NCI-H2107 treated with DMSO at 0.1 percent for 48 hours (cell line): ENCODE measurements at regions not wholly inside any gene's neighbourhood (a gene's known extent, or its start where the extent isn't known, plus 50 kb on each side); places are given as distances from the start of the nearest gene placed in this dataset.
"Not testable (repeated sequence)": the region's sequence is repeated elsewhere in the genome, so short reads cannot be mapped to it uniquely, and the experiment has no call there.

ENCODE experiments used
- DNase-seq: peaks from one replicate; lab custom pipeline; 2025; ENCODE audit not compliant: unreplicated experiment; lab: John Stamatoyannopoulos, UW

- DNase-seq: no peak
Observed at GRCh38 chr15:25067725-25068309, 113.0 kb downstream of the SNRPN start.

DNA sequence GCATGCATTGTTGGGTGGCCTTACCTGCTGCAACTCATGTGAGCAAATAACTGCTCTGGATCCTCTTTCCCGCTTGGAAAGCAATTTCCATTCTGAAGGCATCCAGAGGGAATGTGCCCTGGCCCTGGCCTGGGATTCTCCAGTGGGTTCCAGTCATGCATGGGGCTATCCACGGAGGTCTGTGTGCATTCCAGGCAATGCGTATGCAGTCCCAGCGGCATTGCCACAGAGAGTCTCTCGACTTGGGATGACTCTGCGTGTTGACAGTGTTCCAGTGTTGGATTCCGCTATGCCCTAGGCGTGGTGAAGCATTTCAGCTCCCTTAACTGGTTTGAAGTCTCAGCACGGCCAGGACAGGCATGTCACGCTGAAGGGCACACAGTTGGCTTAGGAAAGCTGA lies 113.9 kb downstream of the SNRPN start:
- no peak for DNase-seq

GRCh38 chr15:25070353-25070963 lies 115.7 kb downstream of the SNRPN start:
- DNase-seq: no peak

DNA sequence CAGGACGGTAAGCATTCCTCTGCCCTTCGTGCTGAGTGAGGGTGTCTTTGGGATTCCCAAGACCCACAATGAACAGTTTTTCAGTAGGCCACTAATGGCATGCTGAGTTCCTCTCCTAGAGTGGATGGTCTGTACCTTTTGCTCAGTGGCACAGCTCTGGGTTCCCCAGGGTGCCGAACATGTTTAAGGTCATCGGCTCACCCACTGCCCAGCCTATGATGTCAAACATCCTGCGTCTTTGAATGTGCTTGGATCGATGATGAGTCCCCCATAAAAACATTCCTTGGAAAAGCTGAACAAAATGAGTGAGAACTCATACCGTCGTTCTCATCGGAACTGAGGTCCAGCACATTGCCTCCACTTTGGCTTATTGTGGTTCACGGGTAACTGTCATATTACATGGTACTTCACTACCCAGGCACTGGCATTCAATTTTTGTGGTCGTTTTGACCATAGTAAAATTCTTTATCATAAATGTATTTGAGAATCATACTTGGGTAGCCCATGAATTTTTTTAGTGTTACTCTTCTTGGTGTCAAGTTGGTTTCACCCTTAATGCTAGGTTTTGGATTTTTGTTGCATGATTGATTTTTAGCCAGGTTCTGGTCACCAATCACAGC lies 118.2 kb downstream of the SNRPN start:
- DNase-seq: no peak

GRCh38 chr15:25087137-25087536 lies 132.3 kb downstream of the SNRPN start:
- DNase-seq: no peak

DNA sequence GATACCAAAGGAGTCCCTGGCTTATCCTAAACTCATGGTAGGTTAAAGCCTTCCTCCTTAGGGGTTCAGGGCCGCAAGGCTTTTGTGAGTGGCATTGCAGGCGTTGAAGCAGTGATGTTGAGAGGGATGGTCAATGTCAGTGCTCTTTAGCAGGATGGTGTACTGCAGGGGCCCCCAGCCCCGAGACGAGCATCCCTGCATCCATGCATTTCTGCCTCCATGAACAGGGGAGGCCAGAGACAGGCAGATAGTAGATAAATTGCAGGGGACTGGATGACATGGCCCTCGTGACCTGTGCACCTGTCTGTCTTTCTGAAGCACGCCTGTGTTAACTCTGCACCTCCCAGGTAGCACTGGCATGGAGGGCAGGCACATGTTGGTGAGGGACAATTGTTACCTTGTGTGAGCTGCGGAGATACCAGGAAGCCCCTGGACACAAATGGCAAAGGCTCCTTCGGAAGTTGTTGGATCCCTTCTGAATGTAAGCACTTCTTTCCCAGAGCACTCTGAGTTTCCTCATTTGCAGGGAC lies 133.5 kb downstream of the SNRPN start:
- DNase-seq: no peak

GRCh38 chr15:25089577-25089976 lies 134.8 kb downstream of the SNRPN start:
- DNase-seq: no peak

DNA sequence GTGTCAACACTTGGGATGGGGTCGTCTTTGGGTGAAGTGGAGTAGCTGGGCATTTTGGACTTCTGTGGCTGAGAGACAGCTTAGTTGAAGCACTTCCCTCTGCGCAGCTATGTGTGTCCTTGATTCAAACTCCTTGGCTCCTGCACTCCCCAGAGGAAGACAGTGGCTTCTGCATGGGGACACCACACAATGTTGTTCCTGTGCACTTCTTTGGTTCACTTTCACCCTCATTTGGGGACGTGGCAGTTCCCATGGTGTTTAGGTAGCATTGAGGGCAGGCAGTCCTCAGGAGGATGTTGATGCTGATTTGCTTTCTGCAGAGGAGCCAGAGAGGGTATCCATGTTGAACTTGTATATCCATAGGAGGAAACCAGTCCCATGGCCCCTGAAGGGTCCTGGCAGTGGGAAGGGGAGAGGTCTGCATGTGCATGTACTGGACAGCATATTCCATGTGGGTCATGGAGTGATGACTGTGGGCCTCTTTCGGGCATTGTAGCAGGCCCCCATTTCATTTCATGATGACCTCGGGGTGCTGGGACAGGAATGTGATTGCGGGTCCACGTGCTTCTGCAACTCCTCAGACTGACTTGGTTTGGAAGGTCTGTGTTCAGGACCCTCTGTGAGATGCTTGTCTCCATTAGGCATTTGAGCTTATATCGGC lies 135.4 kb downstream of the SNRPN start:
- DNase-seq: no peak

GRCh38 chr15:25091421-25092158 lies 136.8 kb downstream of the SNRPN start:
- no peak for DNase-seq

DNA sequence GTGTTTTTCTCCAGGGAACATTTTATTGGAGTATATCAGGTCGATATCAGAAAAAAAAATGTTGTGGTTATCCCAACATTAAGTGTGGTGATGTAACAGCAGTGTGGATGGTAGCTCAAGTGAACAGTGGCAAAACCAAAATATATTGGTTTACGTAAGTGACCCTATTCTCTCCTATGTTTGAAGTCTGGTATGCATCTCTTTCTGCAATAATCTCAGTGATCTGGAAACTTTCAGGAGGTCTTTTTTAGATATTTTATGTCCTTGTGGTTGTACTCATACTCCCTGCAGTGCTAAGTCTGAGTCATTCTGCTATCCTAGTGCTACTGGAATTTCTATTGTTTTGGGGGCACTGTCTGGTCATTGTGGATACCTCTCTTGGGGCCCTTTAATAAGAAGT lies 137.9 kb downstream of the SNRPN start:
- no peak for DNase-seq

DNA sequence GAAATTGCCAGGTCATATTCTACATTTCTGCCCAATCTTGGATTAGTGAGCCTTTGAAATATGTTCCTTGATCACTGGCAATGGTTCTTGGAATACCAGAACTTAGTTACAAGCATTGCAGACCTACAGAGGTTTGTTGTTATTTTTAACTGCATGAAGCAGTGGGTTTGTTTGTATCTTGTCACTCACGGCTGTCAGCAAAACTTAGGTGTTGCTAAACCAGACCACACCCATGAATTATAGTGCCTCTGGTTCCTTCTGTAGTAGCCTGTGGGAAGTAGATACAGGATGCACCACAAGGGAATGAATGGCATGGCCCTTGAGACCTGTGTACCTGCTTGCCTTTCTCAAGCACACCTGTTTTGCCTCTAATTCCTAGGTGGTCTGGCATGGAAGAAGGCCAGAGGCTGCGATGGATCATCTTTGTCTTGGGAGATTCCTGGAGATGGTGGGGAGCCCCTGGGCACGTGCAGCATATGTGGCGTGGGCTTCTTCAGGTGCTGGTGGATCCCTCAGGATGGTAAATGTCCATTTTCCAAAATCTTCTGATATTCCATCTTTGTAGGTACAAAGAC lies 138.8 kb downstream of the SNRPN start:
- DNase-seq: no peak

GRCh38 chr15:25094066-25094465 lies 139.3 kb downstream of the SNRPN start:
- no peak for DNase-seq

DNA sequence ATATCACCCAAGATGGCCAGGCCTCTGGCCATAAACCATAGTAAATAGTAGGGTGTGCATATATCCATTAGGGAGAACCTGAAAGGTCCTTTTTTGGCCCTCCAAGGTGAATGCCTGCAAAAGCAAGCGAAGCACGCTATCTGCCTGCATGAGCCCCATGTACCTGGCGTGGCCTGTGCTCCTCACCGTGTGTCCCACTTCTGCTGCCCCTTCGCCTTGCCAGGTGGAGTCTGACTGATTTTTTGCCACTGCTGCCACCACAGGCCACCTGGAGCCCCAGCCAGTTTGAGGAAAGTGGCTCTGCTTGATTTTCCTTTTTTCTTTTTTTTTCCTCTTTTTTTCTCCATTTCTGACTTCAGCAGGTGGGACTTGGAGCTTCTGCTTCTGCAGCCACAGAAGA lies 139.7 kb downstream of the SNRPN start:
- DNase-seq: no peak

DNA sequence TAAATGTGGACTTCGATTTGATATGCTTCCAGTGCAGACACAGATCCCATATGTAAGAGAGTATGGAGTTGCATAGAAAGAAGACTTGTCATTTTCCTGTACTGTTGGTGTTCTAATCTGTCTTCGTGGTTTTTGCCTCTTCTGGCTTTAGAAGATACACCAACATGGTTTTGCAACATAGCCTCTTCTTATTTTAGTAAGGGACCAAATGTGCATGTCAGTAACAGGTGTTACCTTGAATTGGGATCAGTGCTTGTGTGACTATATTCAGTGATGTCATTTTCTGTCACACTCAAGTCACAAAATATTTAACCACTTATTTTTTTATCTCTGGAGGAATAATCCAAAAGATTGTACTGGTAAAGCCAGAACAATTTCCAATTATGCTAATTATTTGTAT lies 140.4 kb downstream of the SNRPN start:
- no peak for DNase-seq

DNA sequence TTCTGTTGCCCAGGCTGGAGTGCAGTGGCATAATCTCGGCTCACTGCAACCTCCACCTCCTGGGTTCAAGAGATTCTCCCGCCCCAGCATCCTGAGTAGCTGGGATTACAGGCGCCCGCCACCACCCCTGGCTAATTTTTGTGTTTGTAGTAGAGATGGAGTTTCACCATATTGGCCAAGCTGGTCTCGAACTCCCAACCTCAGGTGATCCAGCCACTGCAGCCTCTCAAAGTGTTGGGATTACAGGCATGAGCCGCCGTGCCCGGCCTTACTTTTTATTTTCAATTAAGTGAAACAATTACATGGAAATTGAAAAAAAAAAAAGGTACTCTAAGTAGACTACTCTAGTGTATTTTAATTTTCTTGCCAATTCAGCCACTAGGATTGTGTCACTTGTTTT lies 145.2 kb downstream of the SNRPN start:
- DNase-seq: not testable (repeated sequence)

DNA sequence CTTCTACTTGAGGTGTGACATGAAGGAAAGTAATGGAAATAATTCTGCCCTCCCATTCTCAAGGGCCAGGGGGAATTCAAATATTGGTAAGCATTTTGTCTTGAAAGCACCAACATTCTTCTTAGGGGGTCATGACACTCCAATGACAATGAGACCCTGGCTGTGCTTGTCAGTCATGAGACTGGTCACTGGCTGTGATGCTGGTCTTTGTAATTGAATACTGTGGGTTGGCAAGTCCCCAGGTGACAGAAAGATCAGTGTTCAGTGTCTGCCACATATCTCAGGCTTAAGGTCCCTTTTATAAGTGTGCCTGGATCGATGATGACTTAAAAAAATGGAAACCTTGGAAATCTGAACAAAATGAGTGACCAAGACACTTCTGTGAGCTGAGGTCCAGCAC lies 151.4 kb downstream of the SNRPN start:
- no peak for DNase-seq

DNA sequence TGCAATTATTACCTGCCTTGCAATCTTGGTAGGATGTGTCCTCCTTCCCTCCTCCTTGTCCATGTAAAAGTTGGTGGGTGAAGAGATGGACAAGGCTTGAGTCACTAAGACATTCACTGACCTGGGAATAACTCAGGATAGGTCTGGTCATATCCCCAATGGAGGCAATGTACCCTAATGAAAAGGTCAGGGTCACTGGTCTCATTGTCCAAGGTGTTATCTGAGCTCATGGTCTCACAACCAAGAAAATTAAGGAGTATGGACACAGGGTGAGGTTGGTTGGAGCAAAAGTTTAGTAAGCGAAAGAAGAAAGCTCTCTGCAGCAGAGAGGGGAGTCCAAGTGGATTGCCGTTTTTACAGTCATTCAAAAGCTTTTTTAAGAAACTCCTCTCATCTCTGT lies 179.0 kb downstream of the SNRPN start:
- no peak for DNase-seq

- no peak for DNase-seq
Observed at GRCh38 chr15:25134546-25134945, 179.8 kb downstream of the SNRPN start.

DNA sequence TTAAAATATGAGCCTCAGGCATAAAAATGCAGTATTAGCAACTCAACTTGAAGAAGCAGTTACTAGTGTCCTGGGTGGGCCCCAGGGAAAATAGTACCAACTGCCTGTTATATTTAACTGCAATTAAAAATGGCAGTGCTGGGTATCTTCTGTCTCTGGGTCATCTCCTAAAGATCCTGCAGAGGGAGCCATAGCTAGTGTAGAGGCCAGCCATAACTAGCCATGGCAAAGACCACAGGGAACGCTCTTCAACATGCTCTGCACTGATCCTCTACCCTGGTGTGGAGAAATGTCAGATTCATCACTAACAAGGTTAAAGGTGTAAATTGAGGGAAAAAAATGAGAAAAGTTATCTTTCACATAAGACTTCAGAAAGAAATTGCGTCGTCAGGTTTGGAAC lies 181.3 kb downstream of the SNRPN start:
- DNase-seq: peak; percentile 11

- no peak for DNase-seq
Observed at GRCh38 chr15:25137013-25137412, 182.2 kb downstream of the SNRPN start.

DNA sequence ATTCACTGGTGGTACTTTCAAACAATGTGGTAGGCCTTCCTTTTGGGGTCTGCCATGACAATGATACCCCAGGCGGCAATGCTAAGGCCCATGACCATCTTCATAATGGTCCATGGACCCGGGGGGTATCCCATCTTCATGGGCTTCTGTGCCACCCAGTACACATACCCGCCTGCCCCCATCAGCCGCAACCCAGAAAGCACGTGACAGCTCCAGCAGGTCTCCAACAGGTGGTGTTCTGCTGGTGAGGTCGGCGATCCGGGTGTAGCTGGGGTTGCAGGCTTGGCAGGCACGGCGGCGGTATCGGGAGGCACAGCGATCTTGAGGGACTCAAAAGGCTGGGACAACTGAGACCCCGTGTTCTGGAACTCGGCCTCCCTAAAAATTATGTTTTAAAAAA lies 214.5 kb downstream of the SNRPN start:
- no peak for DNase-seq
